ENCODE measurements at regions not wholly inside any gene's neighbourhood (a gene's known extent, or its start where the extent isn't known, plus 50 kb on each side); places are given as distances from the start of the nearest gene placed in this dataset.

- WGBS, 2 donors = 85 to 94% methylated on average over 4 to 9 of the region's 9 CpGs
- no peak for TF ChIP-seq CTCF (IDR thresholded peaks at IDR 0.05)
- no peak for TF ChIP-seq POLR2A (IDR thresholded peaks at IDR 0.05)
- Histone ChIP-seq H3K4me1 (peaks cover 17% of the 10 kb centered on the region), H3K9me3 (no peaks in the 10 kb centered on the region), H3K36me3 (replicated peaks in 1 of 2; ENCODE audit: insufficient read depth in 1 of 2, low read depth in 2 of 2) (no peaks in the 10 kb centered on the region), H3K27me3 (no peaks in the 10 kb centered on the region), H3K4me3 (no peak overlapping the region), H3K27ac (no peak overlapping the region)
- ATAC-seq = no peak
- no peak for DNase-seq
- intact Hi-C loops (cut with DNase I) = no loop called here
Observed at GRCh38 chr15:66848686-66849392, 146.8 kb downstream of the SMAD6 start.

DNA sequence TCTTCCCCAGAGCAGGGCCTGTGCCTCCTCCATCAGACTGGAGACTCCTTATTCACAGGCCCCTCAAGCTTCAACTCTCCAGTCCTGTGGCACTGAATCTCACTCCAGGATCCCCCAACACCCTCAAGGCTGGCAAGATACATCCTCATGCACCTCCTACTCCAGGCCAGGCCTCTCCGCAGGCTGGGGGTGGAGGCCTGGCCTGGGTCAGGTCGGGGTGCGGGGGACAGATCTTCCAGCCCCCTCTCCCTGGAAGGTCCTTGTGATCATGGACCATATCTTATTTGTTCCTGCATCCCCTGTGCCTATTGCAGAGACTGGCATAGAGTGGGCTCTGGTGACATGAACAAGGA, 147.3 kb downstream of the SMAD6 start:
- peaks cover 17% of the 10 kb centered on the region for H3K4me1 ChIP-seq
- no peak overlapping the region for H3K27ac ChIP-seq
- no peak for TF ChIP-seq POLR2A (IDR thresholded peaks at IDR 0.05)
- no peak for TF ChIP-seq CTCF (IDR thresholded peaks at IDR 0.05)
- 92 to 100% methylated on average over 3 of the region's 3 CpGs for WGBS, 2 donors
- intact Hi-C loops (cut with DNase I) = no loop called here
- no peaks in the 10 kb centered on the region for H3K27me3 ChIP-seq
- H3K4me3 ChIP-seq = no peak overlapping the region
- no peak for ATAC-seq
- no peaks in the 10 kb centered on the region for H3K9me3 ChIP-seq
- H3K36me3 ChIP-seq (replicated peaks in 1 of 2; ENCODE audit: insufficient read depth in 1 of 2, low read depth in 2 of 2) = no peaks in the 10 kb centered on the region
- no peak for DNase-seq

DNA sequence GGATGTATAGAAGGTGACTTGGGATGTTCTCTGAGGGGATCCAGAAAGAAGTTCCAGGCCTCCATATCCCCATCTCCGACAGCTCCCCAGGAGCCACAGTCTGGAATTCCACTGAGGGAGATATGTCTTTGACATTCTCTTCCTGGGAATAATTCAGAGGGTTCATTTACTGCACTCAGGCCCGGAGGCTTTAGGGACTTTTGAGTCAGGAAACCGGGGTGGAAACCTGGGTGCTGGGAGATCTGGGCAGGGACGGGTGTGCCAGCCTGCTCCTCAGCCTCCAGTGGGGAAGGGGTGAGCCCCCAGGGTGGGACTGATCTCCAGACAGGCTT, 147.7 kb downstream of the SMAD6 start:
- no peaks in the 10 kb centered on the region for H3K27me3 ChIP-seq
- intact Hi-C loops (cut with DNase I) = loop anchor here (5.0 kb wide), 2 partner anchors 77 to 242 kb away; no protein-coding TSS in a partner anchor
- WGBS, 2 donors = 84 to 89% methylated on average over 4 of the region's 4 CpGs
- H3K9me3 ChIP-seq = no peaks in the 10 kb centered on the region
- no peak overlapping the region for H3K27ac ChIP-seq
- ATAC-seq = no peak
- TF ChIP-seq CTCF (IDR thresholded peaks at IDR 0.05) = no peak
- DNase-seq = no peak
- no peak overlapping the region for H3K4me3 ChIP-seq
- H3K36me3 ChIP-seq (replicated peaks in 1 of 2; ENCODE audit: insufficient read depth in 1 of 2, low read depth in 2 of 2) = no peaks in the 10 kb centered on the region
- peaks cover 17% of the 10 kb centered on the region for H3K4me1 ChIP-seq

- H3K9me3 ChIP-seq = no peaks in the 10 kb centered on the region
- no peak overlapping the region for H3K4me3 ChIP-seq
- DNase-seq (no peak), ATAC-seq (peak; percentile 10)
- intact Hi-C loops (cut with DNase I) = loop anchor here (5.0 kb wide), 2 partner anchors 78 to 243 kb away; no protein-coding TSS in a partner anchor
- no peaks in the 10 kb centered on the region for H3K27me3 ChIP-seq
- no peak overlapping the region for H3K27ac ChIP-seq
- TF ChIP-seq POLR2A (IDR thresholded peaks at IDR 0.05) = no peak
- no peak for TF ChIP-seq CTCF (IDR thresholded peaks at IDR 0.05)
- no peaks in the 10 kb centered on the region for H3K36me3 ChIP-seq (replicated peaks in 1 of 2; ENCODE audit: insufficient read depth in 1 of 2, low read depth in 2 of 2)
- WGBS, 2 donors = 76 to 89% methylated on average over 9 to 22 of the region's 25 CpGs
- H3K4me1 ChIP-seq = peaks cover 17% of the 10 kb centered on the region
Observed at GRCh38 chr15:66850078-66850991, 148.3 kb downstream of the SMAD6 start.

Measured in body of pancreas (tissue), 4 donors.